A549 (cell line): ENCODE measurements at regions not wholly inside any gene's neighbourhood (a gene's known extent, or its start where the extent isn't known, plus 50 kb on each side); places are given as distances from the start of the nearest gene placed in this dataset.

ENCODE experiments used
- ATAC-seq, 2 experiments: fragments of 200-7000 bp in 1 of 2; fragments of >200 bp in 1 of 2; cut with Nextera tagmentation in 1 of 2; cut with Tn5 transposase in 1 of 2; 3 replicates each; pipeline versions ENCODE4 v1.8.0 to v1.9.1; 2018 to 2020; ENCODE audit warnings: mild to moderate bottlenecking in 1 of 2, moderate library complexity in 1 of 2
- CTCF ChIA-PET: fragments of 300-600 bp; sonication (Branson Sonifier 250); formaldehyde crosslinking; extraction: SDS; loops from one replicate; lab custom pipeline; 2021; ENCODE audit warnings: antibody characterized with exemption, inconsistent platforms; lab: Yijun Ruan, JAX
- POLR2A ChIA-PET: fragments of 350-600 bp; formaldehyde crosslinking; extraction: SDS; loops from one replicate; lab custom pipeline; 2021; ENCODE audit warnings: antibody characterized with exemption, inconsistent platforms; lab: Yijun Ruan, JAX
- DNase-seq, 2 experiments: peaks; one replicate each; pipeline versions ENCODE4 v3.0.0 to v3.0.0-alpha.2; 2011 to 2016; ENCODE audit warnings: low read depth in 1 of 2, low spot score in 1 of 2
- FAIRE-seq: peaks from 2 replicates; lab custom pipeline; 2011; peaks lifted over from hg19 to GRCh38; lab: Jason Lieb, UNC
- H3K27ac ChIP-seq, 2 experiments: fragments of >200 bp; sonication (Bioruptor Twin); formaldehyde crosslinking; 3 replicates each; pipeline ENCODE4 v1.5.1; 2016 to 2017
- H3K4me1 ChIP-seq: fragments of >200 bp; sonication (Bioruptor Twin); formaldehyde crosslinking; 3 replicates; pipeline ENCODE4 v1.6.1; 2016
- H3K4me2 ChIP-seq: fragments of >200 bp; sonication (Bioruptor Twin); formaldehyde crosslinking; 3 replicates; pipeline ENCODE4 v1.6.1; 2016
- H3K4me3 ChIP-seq: fragments of >200 bp; sonication (Bioruptor Twin); formaldehyde crosslinking; 3 replicates; pipeline ENCODE4 v1.5.1; 2016
- H3K9me3 ChIP-seq: fragments of >200 bp; sonication (Bioruptor Twin); formaldehyde crosslinking; 3 replicates; pipeline ENCODE4 v1.6.1; 2016
- CBX8 ChIP-seq: fragments of 200-600 bp; sonication (generic); IDR thresholded peaks from 2 replicates; pipeline ENCODE4 v1.6.1; 2016
- CEBPB ChIP-seq, 2 experiments: fragments of >200 bp in 1 of 2; sonication (Bioruptor Twin) in 1 of 2; formaldehyde crosslinking in 1 of 2; IDR thresholded peaks; 2 replicates each; pipeline ENCODE4 v1.6.1; 2012 to 2016
- CHD2 ChIP-seq: fragments of 150-350 bp; IDR thresholded peaks from 2 replicates; pipeline ENCODE4 v1.6.1; 2014; ENCODE audit warnings: low read length; ENCODE audit not compliant: partially characterized antibody
- CHD4 ChIP-seq: fragments of 200-600 bp; sonication (generic); IDR thresholded peaks from 2 replicates; pipeline ENCODE4 v1.6.1; 2016; ENCODE audit warnings: antibody characterized with exemption, mild to moderate bottlenecking, borderline replicate concordance
- EP300 ChIP-seq, 2 experiments: fragments of >200 bp; sonication (Bioruptor Twin); formaldehyde crosslinking; IDR thresholded peaks; 2 replicates in 1 of 2; 3 replicates in 1 of 2; pipeline ENCODE4 v1.6.1; 2016 to 2017
- FOSB ChIP-seq: fragments of 250-450 bp; sonication (Bioruptor Pico); IDR thresholded peaks from 2 replicates; pipeline ENCODE4 v1.5.0; 2020; ENCODE audit warnings: mild to moderate bottlenecking, moderate library complexity
- FOSL2 ChIP-seq, 2 experiments: fragments of 450-650 bp in 1 of 2; fragments of >200 bp in 1 of 2; sonication (Bioruptor Twin) in 1 of 2; formaldehyde crosslinking; IDR thresholded peaks; 2 replicates each; pipeline versions ENCODE4 v1.5.0 to v1.6.1; 2016 to 2020; ENCODE audit warnings: mild to moderate bottlenecking in 1 of 2, moderate library complexity in 1 of 2
- FOXS1 ChIP-seq: fragments of 250-450 bp; sonication (Bioruptor Pico); IDR thresholded peaks from 2 replicates; pipeline ENCODE4 v1.5.0; 2020; ENCODE audit warnings: mild to moderate bottlenecking, moderate library complexity
- HDAC2 ChIP-seq: fragments of 200-600 bp; sonication (generic); IDR thresholded peaks from 2 replicates; pipeline ENCODE4 v1.6.1; 2016
- HMGXB4 ChIP-seq: fragments of 250-450 bp; sonication (Bioruptor Pico); IDR thresholded peaks from 2 replicates; pipeline ENCODE4 v1.5.0; 2021; ENCODE audit warnings: mild to moderate bottlenecking, moderate library complexity, borderline replicate concordance
- HOXB5 ChIP-seq: fragments of 250-450 bp; sonication (Bioruptor Pico); IDR thresholded peaks from 2 replicates; pipeline ENCODE4 v1.5.0; 2020; ENCODE audit warnings: mild to moderate bottlenecking, moderate library complexity
- JUN ChIP-seq, 2 experiments: fragments of >200 bp; sonication (Bioruptor Twin); formaldehyde crosslinking; IDR thresholded peaks; 2 replicates in 1 of 2; 3 replicates in 1 of 2; pipeline ENCODE4 v1.6.1; 2016 to 2017
- JUNB ChIP-seq: fragments of >200 bp; sonication (Bioruptor Twin); formaldehyde crosslinking; IDR thresholded peaks from 2 replicates; pipeline ENCODE4 v1.6.1; 2016
- MAFK ChIP-seq: fragments of 450-650 bp; IDR thresholded peaks from 2 replicates; pipeline ENCODE4 v1.6.1; 2014; ENCODE audit not compliant: partially characterized antibody
- NFE2L2 ChIP-seq: fragments of 150-350 bp; conservative IDR thresholded peaks from 2 replicates; pipeline ENCODE4 v1.6.1; 2014; ENCODE audit warnings: low read length
- NR3C1 ChIP-seq: fragments of >200 bp; sonication (Bioruptor Twin); formaldehyde crosslinking; IDR thresholded peaks from 3 replicates; pipeline ENCODE4 v1.6.1; 2017
- PBX3 ChIP-seq: IDR thresholded peaks from 2 replicates; pipeline ENCODE4 v1.6.1; 2012
- RCOR1 ChIP-seq: fragments of 150-350 bp; IDR thresholded peaks from 2 replicates; pipeline ENCODE4 v1.6.1; 2014; ENCODE audit warnings: antibody characterized with exemption, low read length, low read depth
- REST ChIP-seq: fragments of 200-600 bp; sonication (generic); IDR thresholded peaks from 2 replicates; pipeline ENCODE4 v1.6.1; 2016; ENCODE audit warnings: antibody characterized with exemption, mild to moderate bottlenecking, moderate library complexity
- RFX5 ChIP-seq: fragments of 450-650 bp; IDR thresholded peaks from 2 replicates; pipeline ENCODE4 v1.7.1; 2014; ENCODE audit warnings: antibody characterized with exemption, mild to moderate bottlenecking, moderate library complexity
- RNF2 ChIP-seq: fragments of 200-600 bp; sonication (generic); IDR thresholded peaks from 2 replicates; pipeline ENCODE4 v1.6.1; 2016; ENCODE audit warnings: low read depth, mild to moderate bottlenecking, antibody characterized with exemption, moderate library complexity, borderline replicate concordance
- SREBF2 ChIP-seq: fragments of 450-650 bp; IDR thresholded peaks from 2 replicates; pipeline ENCODE4 v1.6.1; 2014; ENCODE audit warnings: mild to moderate bottlenecking, moderate library complexity
- TFCP2L1 ChIP-seq: fragments of 250-450 bp; sonication (Bioruptor Pico); IDR thresholded peaks from 2 replicates; pipeline ENCODE4 v1.5.0; 2021; ENCODE audit warnings: mild to moderate bottlenecking
- TP53 ChIP-seq: fragments of 250-450 bp; sonication (Bioruptor Pico); IDR thresholded peaks from 2 replicates; pipeline ENCODE4 v1.5.0; 2021; ENCODE audit warnings: mild to moderate bottlenecking, moderate library complexity
- USF2 ChIP-seq: fragments of 450-650 bp; IDR thresholded peaks from 2 replicates; pipeline ENCODE4 v1.6.1; 2014; ENCODE audit warnings: antibody characterized with exemption
- ZNF302 ChIP-seq: fragments of 250-450 bp; sonication (Bioruptor Pico); IDR thresholded peaks from 2 replicates; pipeline ENCODE4 v1.9.0; 2021; ENCODE audit warnings: inconsistent platforms, mild to moderate bottlenecking, moderate library complexity
- WGBS: methylation state at CpG from one replicate; pipeline ENCODE4 v1.1.6; 2017; ENCODE audit errors: missing lambda C conversion rate; 5-methylcytosine and 5-hydroxymethylcytosine counted together

GRCh38 chr2:123144082-123144481 lies 881.0 kb upstream of the CNTNAP5 start:
- no peaks in the 10 kb centered on the region for H3K9me3 ChIP-seq
- FAIRE-seq (no peak), ATAC-seq (no peak)
- H3K4me2 ChIP-seq: no peak overlapping the region
- TF ChIP-seq EP300 (IDR thresholded peaks at IDR 0.05) (no peak), ZNF302 (no peak), FOSL2 (IDR thresholded peaks at IDR 0.05) (no peak), FOSL2 (CRISPR knock-in tag; IDR thresholded peaks at IDR 0.05) (no peak), HDAC2 (no peak)
- TF ChIP-seq, all 56 proteins: peak for 0
- DNase-seq: no peak
- POLR2A ChIA-PET: no interaction called here
- Histone ChIP-seq H3K4me3 (no peak overlapping the region), H3K4me1 (no peaks in the 10 kb centered on the region), H3K27ac (no peak overlapping the region)
- CTCF ChIA-PET: interaction anchor here (1.1 kb wide), 1 partner anchor 10 kb away, joined by 4 read pairs; no protein-coding TSS in a partner anchor
- 0% methylated on average over 1 of the region's 1 CpG for WGBS

- ATAC-seq: no peak
- Histone ChIP-seq H3K9me3 (no peaks in the 10 kb centered on the region), H3K27ac (no peak overlapping the region), H3K4me1 (no peaks in the 10 kb centered on the region), H3K4me2 (no peak overlapping the region), H3K4me3 (no peak overlapping the region)
- no peak for DNase-seq
- POLR2A ChIA-PET: no interaction called here
- WGBS: 0% methylated on average over 1 of the region's 1 CpG
- TF ChIP-seq JUNB (no peak), JUN (IDR thresholded peaks at IDR 0.05) (no peak), RFX5 (no peak), CEBPB (IDR thresholded peaks at IDR 0.05) (no peak), HMGXB4 (no peak), SREBF2 (no peak), USF2 (no peak), HOXB5 (CRISPR knock-in tag) (no peak), CBX8 (no peak), REST (no peak), TFCP2L1 (CRISPR knock-in tag) (no peak)
- CTCF ChIA-PET: no interaction called here
- no peak for FAIRE-seq
Observed at GRCh38 chr2:123153041-123153440, 872.0 kb upstream of the CNTNAP5 start.

GRCh38 chr2:123154195-123154594 lies 870.9 kb upstream of the CNTNAP5 start:
- H3K9me3 ChIP-seq: no peaks in the 10 kb centered on the region
- no peak overlapping the region for H3K4me3 ChIP-seq
- H3K4me2 ChIP-seq: no peak overlapping the region
- no peak for ATAC-seq
- POLR2A ChIA-PET: no interaction called here
- no peak for DNase-seq
- FAIRE-seq: no peak
- H3K27ac ChIP-seq: no peak overlapping the region
- H3K4me1 ChIP-seq: no peaks in the 10 kb centered on the region
- CTCF ChIA-PET: no interaction called here
- TF ChIP-seq EP300 (IDR thresholded peaks at IDR 0.05): no peak
- no peak for TF ChIP-seq RNF2
- no peak for TF ChIP-seq RCOR1
- peak; percentile 86 for TF ChIP-seq MAFK
- no peak for TF ChIP-seq CEBPB (IDR thresholded peaks at IDR 0.05)
- no peak for TF ChIP-seq FOSB (CRISPR knock-in tag)
- TF ChIP-seq TP53 (CRISPR knock-in tag): no peak
- no peak for TF ChIP-seq CHD2
- no peak for TF ChIP-seq REST
- TF ChIP-seq NFE2L2: peak; percentile 35; the same call in 1 of the 2 replicates
- no peak for TF ChIP-seq NR3C1
- TF ChIP-seq CHD4: no peak
- no peak for TF ChIP-seq FOXS1 (CRISPR knock-in tag)
- no peak for TF ChIP-seq PBX3
